PC-9 (cell line): ENCODE measurements at regions not wholly inside any gene's neighbourhood (a gene's known extent, or its start where the extent isn't known, plus 50 kb on each side); places are given as distances from the start of the nearest gene placed in this dataset.

Source experiments
- BruUV-seq: library from RNA; stranded (reverse); fragments of 400-500 nt; replicated peaks from 2 replicates; lab custom pipeline; 2021; lab: Mats Ljungman, UMichigan
- CTCF ChIA-PET: fragments of 300-600 bp; sonication (Branson Sonifier 250); formaldehyde crosslinking; loops from one replicate; lab custom pipeline; 2022; ENCODE audit warnings: antibody characterized with exemption; lab: Charles Lee
- POLR2A ChIA-PET: fragments of 300-600 bp; sonication (Branson Sonifier 250); formaldehyde crosslinking; loops from one replicate; lab custom pipeline; 2022; ENCODE audit warnings: antibody characterized with exemption; ENCODE audit not compliant: unreplicated experiment; lab: Charles Lee
- DNase-seq, 2 experiments: peaks; one replicate each; pipeline versions ENCODE4 v3.0.0 to v3.0.0-alpha.2; 2015 to 2022; ENCODE audit warnings: mixed read lengths in 1 of 2
- H2AFZ ChIP-seq: fragments of 200-600 bp; sonication (generic); 2 replicates; pipeline ENCODE4 v1.8.1; 2017; ENCODE audit warnings: antibody characterized with exemption
- H3F3A ChIP-seq: fragments of 200-600 bp; sonication (generic); 2 replicates; pipeline ENCODE4 v1.8.1; 2017; ENCODE audit warnings: antibody characterized with exemption, mild to moderate bottlenecking, low read depth; ENCODE audit not compliant: insufficient read depth
- H3K27ac ChIP-seq: fragments of 200-600 bp; sonication (generic); 2 replicates; pipeline ENCODE4 v1.6.1; 2016; ENCODE audit warnings: mixed run types
- H3K27me3 ChIP-seq: fragments of 200-600 bp; sonication (generic); 2 replicates; pipeline ENCODE4 v1.6.1; 2016; ENCODE audit warnings: low read depth, mixed run types; ENCODE audit not compliant: insufficient read depth
- H3K36me3 ChIP-seq: fragments of 200-600 bp; sonication (generic); 2 replicates; pipeline ENCODE4 v1.6.1; 2016; ENCODE audit warnings: low read depth, mixed run types
- H3K4me1 ChIP-seq: fragments of 200-600 bp; sonication (generic); replicated peaks from 2 replicates; pipeline ENCODE4 v1.6.1; 2016; ENCODE audit warnings: mixed run types; ENCODE audit not compliant: insufficient read depth
- H3K4me2 ChIP-seq: fragments of 200-600 bp; sonication (generic); 2 replicates; pipeline ENCODE4 v1.6.1; 2017; ENCODE audit warnings: mixed run types
- H3K4me3 ChIP-seq: fragments of 200-600 bp; sonication (generic); 2 replicates; pipeline ENCODE4 v1.6.1; 2016; ENCODE audit warnings: mixed run types
- H3K79me2 ChIP-seq: fragments of 200-600 bp; sonication (generic); 2 replicates; pipeline ENCODE4 v1.6.1; 2017; ENCODE audit warnings: low read depth, mixed run types
- H3K9me2 ChIP-seq: fragments of 200-600 bp; sonication (generic); 2 replicates; pipeline ENCODE4 v1.8.1; 2017; ENCODE audit warnings: mild to moderate bottlenecking; ENCODE audit not compliant: insufficient read depth
- H3K9me3 ChIP-seq: fragments of 200-600 bp; sonication (generic); 2 replicates; pipeline ENCODE4 v1.8.1; 2016; ENCODE audit warnings: low read depth; ENCODE audit not compliant: insufficient read depth
- H4K20me1 ChIP-seq: fragments of 200-600 bp; sonication (generic); 2 replicates; pipeline ENCODE4 v1.8.1; 2017; ENCODE audit not compliant: insufficient read depth
- EZH2 ChIP-seq: fragments of 200-600 bp; sonication (generic); IDR thresholded peaks from 2 replicates; pipeline ENCODE4 v1.8.0; 2017; ENCODE audit warnings: antibody characterized with exemption, low read depth
- intact Hi-C: fragments of 100-400 bp; cut with micrococcal nuclease; formaldehyde crosslinking; loops from one replicate; pipeline ENCODE4 v1.10.0; 2022; ENCODE audit not compliant: unreplicated experiment
- TF ChIP-seq, protein P1 (sequence below): fragments of 200-600 bp; sonication (generic); conservative IDR thresholded peaks from 2 replicates; pipeline ENCODE4 v1.6.1; 2017; ENCODE audit warnings: mixed run types, antibody characterized with exemption, mild to moderate bottlenecking, moderate library complexity

DNA sequence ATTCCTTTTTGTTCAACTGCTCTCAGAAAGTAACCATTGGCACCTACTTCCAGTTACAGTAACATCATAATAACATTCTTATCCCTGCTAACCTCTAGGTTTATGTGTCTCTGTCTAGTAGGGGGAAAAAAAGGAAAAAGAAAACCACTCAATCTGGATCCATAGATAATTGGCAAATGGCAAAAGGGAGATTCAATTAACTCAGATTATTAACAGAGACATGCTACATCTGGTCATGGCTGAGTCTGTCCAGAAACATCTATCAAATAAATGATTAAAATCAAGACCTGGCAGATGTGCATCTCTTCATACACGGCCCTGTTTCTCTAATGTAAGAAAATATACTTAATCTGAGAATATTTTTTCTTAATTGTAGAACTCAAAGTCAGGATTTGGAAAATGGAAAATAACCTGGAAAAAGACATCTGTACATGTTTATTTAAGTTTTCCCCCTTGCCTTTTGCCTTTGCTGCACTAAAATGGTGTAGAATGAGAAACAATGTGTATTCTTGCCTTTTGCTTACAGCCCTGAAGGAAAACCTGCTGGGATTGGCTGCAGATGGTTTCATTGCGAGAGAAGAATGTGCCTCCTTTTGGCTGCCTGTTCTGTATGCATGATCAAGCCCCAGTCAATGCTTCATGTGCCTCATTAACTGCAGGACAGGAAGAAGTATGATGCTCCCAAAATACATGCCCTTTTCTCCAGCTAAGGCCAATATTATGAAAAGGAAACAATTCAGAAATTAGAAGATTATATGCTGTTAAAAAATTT lies 921.6 kb upstream of the PCDH20 start:
- TF ChIP-seq, protein P1, sequence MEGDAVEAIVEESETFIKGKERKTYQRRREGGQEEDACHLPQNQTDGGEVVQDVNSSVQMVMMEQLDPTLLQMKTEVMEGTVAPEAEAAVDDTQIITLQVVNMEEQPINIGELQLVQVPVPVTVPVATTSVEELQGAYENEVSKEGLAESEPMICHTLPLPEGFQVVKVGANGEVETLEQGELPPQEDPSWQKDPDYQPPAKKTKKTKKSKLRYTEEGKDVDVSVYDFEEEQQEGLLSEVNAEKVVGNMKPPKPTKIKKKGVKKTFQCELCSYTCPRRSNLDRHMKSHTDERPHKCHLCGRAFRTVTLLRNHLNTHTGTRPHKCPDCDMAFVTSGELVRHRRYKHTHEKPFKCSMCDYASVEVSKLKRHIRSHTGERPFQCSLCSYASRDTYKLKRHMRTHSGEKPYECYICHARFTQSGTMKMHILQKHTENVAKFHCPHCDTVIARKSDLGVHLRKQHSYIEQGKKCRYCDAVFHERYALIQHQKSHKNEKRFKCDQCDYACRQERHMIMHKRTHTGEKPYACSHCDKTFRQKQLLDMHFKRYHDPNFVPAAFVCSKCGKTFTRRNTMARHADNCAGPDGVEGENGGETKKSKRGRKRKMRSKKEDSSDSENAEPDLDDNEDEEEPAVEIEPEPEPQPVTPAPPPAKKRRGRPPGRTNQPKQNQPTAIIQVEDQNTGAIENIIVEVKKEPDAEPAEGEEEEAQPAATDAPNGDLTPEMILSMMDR: no peak
- no peak for TF ChIP-seq EZH2
- POLR2A ChIA-PET: no interaction called here
- intact Hi-C loops: no loop called here
- Histone ChIP-seq H3F3A (no peaks in the 10 kb centered on the region), H4K20me1 (no peaks in the 10 kb centered on the region), H3K36me3 (no peaks in the 10 kb centered on the region), H2AFZ (no peak overlapping the region), H3K27ac (no peak overlapping the region), H3K9me2 (no peaks in the 10 kb centered on the region), H3K79me2 (no peaks in the 10 kb centered on the region), H3K4me3 (no peak overlapping the region), H3K27me3 (no peaks in the 10 kb centered on the region), H3K9me3 (no peaks in the 10 kb centered on the region), H3K4me2 (no peak overlapping the region), H3K4me1 (no peaks in the 10 kb centered on the region)
- CTCF ChIA-PET: no interaction called here
- no TSS peak for BruUV-seq
- no peak for DNase-seq

DNA sequence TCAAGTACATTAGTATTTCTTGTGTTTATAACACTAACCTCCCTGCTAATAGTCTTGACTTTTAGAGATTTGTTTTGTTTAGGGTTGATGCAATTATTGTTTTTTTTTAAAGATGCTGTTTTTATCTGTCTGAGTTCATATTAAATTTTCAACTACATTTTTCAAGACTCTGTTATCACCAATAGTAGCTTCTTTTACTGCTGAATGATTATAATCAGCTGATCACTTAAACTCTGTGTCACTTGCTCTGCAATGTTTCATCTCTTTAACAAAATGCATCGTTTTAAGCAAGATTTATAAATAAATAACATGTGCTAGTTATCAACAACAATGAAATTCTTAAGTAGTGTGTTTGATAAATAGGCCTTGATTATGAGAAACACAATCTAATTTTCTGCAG lies 920.9 kb upstream of the PCDH20 start:
- no peak overlapping the region for H2AFZ ChIP-seq
- TF ChIP-seq, protein P1: no peak
- TF ChIP-seq EZH2: no peak
- no peaks in the 10 kb centered on the region for H3K27me3 ChIP-seq
- no peaks in the 10 kb centered on the region for H3K79me2 ChIP-seq
- intact Hi-C loops: no loop called here
- H3K9me2 ChIP-seq: no peaks in the 10 kb centered on the region
- no peaks in the 10 kb centered on the region for H3F3A ChIP-seq
- H3K36me3 ChIP-seq: no peaks in the 10 kb centered on the region
- POLR2A ChIA-PET: no interaction called here
- no TSS peak for BruUV-seq
- H3K9me3 ChIP-seq: no peaks in the 10 kb centered on the region
- no peak overlapping the region for H3K4me3 ChIP-seq
- H3K27ac ChIP-seq: no peak overlapping the region
- CTCF ChIA-PET: no interaction called here
- no peaks in the 10 kb centered on the region for H3K4me1 ChIP-seq
- no peak overlapping the region for H3K4me2 ChIP-seq
- no peaks in the 10 kb centered on the region for H4K20me1 ChIP-seq
- no peak for DNase-seq

DNA sequence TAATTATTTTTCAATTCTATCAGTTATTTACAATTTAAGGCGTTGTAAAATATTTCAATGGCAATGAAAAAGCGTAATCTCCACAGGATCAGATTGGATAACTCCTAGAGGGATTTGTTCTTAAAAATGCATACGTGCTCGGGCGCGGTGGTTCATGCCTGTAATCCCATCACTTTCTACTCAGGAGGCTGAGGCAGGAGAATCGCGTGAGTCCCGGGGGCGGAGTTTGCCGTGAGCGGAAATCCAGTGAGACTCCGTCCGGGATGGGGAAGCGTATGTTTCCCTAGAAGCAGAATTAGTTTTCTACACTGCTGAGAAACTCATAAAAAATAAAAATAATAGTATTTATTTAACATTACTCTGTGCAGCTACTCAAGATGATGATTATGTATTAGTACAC lies 917.8 kb upstream of the PCDH20 start:
- Histone ChIP-seq H3F3A (no peaks in the 10 kb centered on the region), H4K20me1 (no peaks in the 10 kb centered on the region), H2AFZ (no peak overlapping the region), H3K4me3 (no peak overlapping the region), H3K27me3 (no peaks in the 10 kb centered on the region), H3K27ac (no peak overlapping the region), H3K36me3 (no peaks in the 10 kb centered on the region), H3K79me2 (no peaks in the 10 kb centered on the region), H3K9me2 (no peaks in the 10 kb centered on the region), H3K9me3 (no peaks in the 10 kb centered on the region), H3K4me2 (no peak overlapping the region), H3K4me1 (no peaks in the 10 kb centered on the region)
- no peak for DNase-seq
- POLR2A ChIA-PET: no interaction called here
- CTCF ChIA-PET: no interaction called here
- intact Hi-C loops: no loop called here
- TF ChIP-seq EZH2: no peak
- TF ChIP-seq, protein P1: no peak
- BruUV-seq: no TSS peak
